Activated T-helper 9 cell treated with anti-CD3 and anti-CD28 coated beads, Interleukin-2, amount 50 U/mL, for 16 hours (primary cell): ENCODE measurements at regions not wholly inside any gene's neighbourhood (a gene's known extent, or its start where the extent isn't known, plus 50 kb on each side); places are given as distances from the start of the nearest gene placed in this dataset.

Source experiments
- DNase-seq: peaks from one replicate; pipeline ENCODE4 v3.0.0-alpha.2; 2020; ENCODE audit warnings: low read depth

GRCh38 chr7:155138204-155138603, 68.1 kb downstream of the HTR5A start:
- DNase-seq: no peak

- no peak for DNase-seq
Observed at GRCh38 chr7:155141562-155141961, 71.4 kb downstream of the HTR5A start.

- no peak for DNase-seq
Observed at GRCh38 chr7:155143381-155143780, 73.3 kb downstream of the HTR5A start.

GRCh38 chr7:155144371-155144770, 74.2 kb downstream of the HTR5A start:
- DNase-seq: no peak

- DNase-seq: no peak
Observed at GRCh38 chr7:155145477-155146255, 75.5 kb downstream of the HTR5A start.

- no peak for DNase-seq
Observed at GRCh38 chr7:155147172-155147571, 77.0 kb downstream of the HTR5A start.

- no peak for DNase-seq
Observed at GRCh38 chr7:155147624-155148023, 77.5 kb downstream of the HTR5A start.

- no peak for DNase-seq
Observed at GRCh38 chr7:155153676-155154075, 83.6 kb downstream of the HTR5A start.

- no peak for DNase-seq
Observed at GRCh38 chr7:155154586-155154985, 84.5 kb downstream of the HTR5A start.

GRCh38 chr7:155161690-155162089, 91.6 kb downstream of the HTR5A start:
- no peak for DNase-seq

- no peak for DNase-seq
Observed at GRCh38 chr7:155162422-155162821, 92.3 kb downstream of the HTR5A start.

GRCh38 chr7:155163696-155164095, 93.6 kb downstream of the HTR5A start:
- no peak for DNase-seq

GRCh38 chr7:155164316-155164715, 94.2 kb downstream of the HTR5A start:
- DNase-seq: no peak

GRCh38 chr7:155166108-155166507, 96.0 kb downstream of the HTR5A start:
- DNase-seq: no peak

- no peak for DNase-seq
Observed at GRCh38 chr7:155166673-155167370, 96.7 kb downstream of the HTR5A start.

- no peak for DNase-seq
Observed at GRCh38 chr7:155167706-155168365, 97.7 kb downstream of the HTR5A start.

- DNase-seq: no peak
Observed at GRCh38 chr7:155168597-155169480, 98.7 kb downstream of the HTR5A start.

- no peak for DNase-seq
Observed at GRCh38 chr7:155169498-155170065, 99.5 kb downstream of the HTR5A start.

- no peak for DNase-seq
Observed at GRCh38 chr7:155170331-155170730, 100.2 kb downstream of the HTR5A start.

GRCh38 chr7:155172141-155172540, 102.0 kb downstream of the HTR5A start:
- DNase-seq: no peak

GRCh38 chr7:155173905-155174304, 103.8 kb downstream of the HTR5A start:
- DNase-seq: no peak

- no peak for DNase-seq
Observed at GRCh38 chr7:155178096-155178495, 108.0 kb downstream of the HTR5A start.
